ENCODE measurements at regions not wholly inside any gene's neighbourhood (a gene's known extent, or its start where the extent isn't known, plus 50 kb on each side); places are given as distances from the start of the nearest gene placed in this dataset.

DNA sequence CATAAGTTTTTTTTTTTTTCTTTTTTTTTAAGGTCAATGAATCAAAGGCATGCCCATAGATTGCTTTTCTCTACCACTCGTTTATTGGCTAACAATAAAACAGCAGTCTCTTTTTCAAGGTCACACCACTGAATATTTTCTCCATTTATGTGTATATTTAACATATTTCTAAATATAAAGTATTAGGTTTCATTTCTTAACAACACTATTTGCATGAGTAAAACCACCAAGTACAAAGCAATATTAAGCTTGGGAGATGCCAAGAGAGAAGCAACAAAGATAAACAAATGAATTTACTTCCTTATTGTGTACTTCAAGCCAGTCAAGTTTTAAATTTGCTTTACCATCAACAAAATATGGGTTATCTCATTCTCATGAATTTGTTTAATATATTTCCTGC, 708.9 kb upstream of the CCDC179 start:
- TF ChIP-seq POLR2AphosphoS5 (IDR thresholded peaks at IDR 0.05) = no peak
- TF ChIP-seq, protein P1, sequence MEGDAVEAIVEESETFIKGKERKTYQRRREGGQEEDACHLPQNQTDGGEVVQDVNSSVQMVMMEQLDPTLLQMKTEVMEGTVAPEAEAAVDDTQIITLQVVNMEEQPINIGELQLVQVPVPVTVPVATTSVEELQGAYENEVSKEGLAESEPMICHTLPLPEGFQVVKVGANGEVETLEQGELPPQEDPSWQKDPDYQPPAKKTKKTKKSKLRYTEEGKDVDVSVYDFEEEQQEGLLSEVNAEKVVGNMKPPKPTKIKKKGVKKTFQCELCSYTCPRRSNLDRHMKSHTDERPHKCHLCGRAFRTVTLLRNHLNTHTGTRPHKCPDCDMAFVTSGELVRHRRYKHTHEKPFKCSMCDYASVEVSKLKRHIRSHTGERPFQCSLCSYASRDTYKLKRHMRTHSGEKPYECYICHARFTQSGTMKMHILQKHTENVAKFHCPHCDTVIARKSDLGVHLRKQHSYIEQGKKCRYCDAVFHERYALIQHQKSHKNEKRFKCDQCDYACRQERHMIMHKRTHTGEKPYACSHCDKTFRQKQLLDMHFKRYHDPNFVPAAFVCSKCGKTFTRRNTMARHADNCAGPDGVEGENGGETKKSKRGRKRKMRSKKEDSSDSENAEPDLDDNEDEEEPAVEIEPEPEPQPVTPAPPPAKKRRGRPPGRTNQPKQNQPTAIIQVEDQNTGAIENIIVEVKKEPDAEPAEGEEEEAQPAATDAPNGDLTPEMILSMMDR (IDR thresholded peaks at IDR 0.05) = no peak
- TF ChIP-seq POLR2A (IDR thresholded peaks at IDR 0.05) = no peak
- no peak for TF ChIP-seq EP300 (IDR thresholded peaks at IDR 0.05)
- 75% methylated on average over 1 of the region's 1 CpG for WGBS

DNA sequence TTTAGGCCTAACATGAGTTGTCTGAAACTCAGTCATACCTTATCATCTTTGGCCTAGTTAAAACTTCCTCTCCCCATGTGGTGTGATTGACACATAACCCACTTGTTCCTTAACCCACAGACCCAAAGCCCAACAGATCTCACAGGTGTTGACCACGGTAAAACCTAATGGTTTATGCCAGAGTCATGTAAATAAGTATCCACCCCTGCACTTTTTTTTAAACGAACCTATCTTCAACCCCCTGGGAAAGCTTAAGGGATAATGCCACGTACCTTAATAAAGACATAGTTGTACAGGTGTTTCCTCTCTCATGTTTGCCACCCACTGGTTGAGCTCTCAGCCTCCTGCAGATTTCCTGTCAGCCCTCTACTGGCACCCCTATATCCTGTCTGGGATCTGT, 709.3 kb upstream of the CCDC179 start:
- H3K4me3 ChIP-seq = no peak overlapping the region
- no peaks in the 10 kb centered on the region for H3K4me1 ChIP-seq
- H3K36me3 ChIP-seq = no peaks in the 10 kb centered on the region
- WGBS = 69% methylated on average over 3 of the region's 3 CpGs
- no peak overlapping the region for H3K27ac ChIP-seq
- H3K27me3 ChIP-seq = no peaks in the 10 kb centered on the region
- DNase-seq (ENCODE audit: low spot score in 2 of 2) = no peak
- TF ChIP-seq EP300 (IDR thresholded peaks at IDR 0.05) = no peak
- TF ChIP-seq, protein P1 (IDR thresholded peaks at IDR 0.05) = no peak
- no peak for TF ChIP-seq POLR2AphosphoS5 (IDR thresholded peaks at IDR 0.05)
- TF ChIP-seq POLR2A (IDR thresholded peaks at IDR 0.05) = no peak
- no peaks in the 10 kb centered on the region for H3K9me3 ChIP-seq

More for the DNA sequence above, 708.9 kb upstream of the CCDC179 start:
- H3K27ac ChIP-seq = no peak overlapping the region
- H3K27me3 ChIP-seq = no peaks in the 10 kb centered on the region
- H3K9me3 ChIP-seq = no peaks in the 10 kb centered on the region
- H3K4me3 ChIP-seq = no peak overlapping the region
- H3K4me1 ChIP-seq = no peaks in the 10 kb centered on the region
- no peaks in the 10 kb centered on the region for H3K36me3 ChIP-seq
- no peak for DNase-seq (ENCODE audit: low spot score in 2 of 2)

DNA sequence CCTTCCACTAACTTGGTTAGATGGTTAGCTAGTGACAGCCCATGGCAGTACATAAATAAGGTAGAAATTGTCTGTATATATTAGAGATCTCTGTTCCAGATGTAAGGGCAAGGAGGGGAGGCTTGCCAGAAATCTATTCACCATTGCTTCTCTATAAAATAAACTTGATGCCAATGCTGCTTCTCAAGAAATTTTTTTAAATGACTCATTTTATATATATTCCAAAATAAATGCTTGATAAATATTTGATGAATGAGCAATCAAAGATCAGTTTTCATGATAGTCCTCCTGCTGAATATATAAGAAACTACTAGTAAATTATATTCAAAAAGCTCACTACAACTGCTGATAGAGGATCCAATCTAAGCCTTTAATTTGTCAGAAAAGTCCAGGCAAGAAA, 710.6 kb upstream of the CCDC179 start:
- TF ChIP-seq, protein P1 (IDR thresholded peaks at IDR 0.05) = no peak
- no peak for TF ChIP-seq POLR2A (IDR thresholded peaks at IDR 0.05)
- TF ChIP-seq POLR2AphosphoS5 (IDR thresholded peaks at IDR 0.05) = no peak
- TF ChIP-seq EP300 (IDR thresholded peaks at IDR 0.05) = no peak
- Histone ChIP-seq H3K4me1 (no peaks in the 10 kb centered on the region), H3K4me3 (no peak overlapping the region), H3K9me3 (no peaks in the 10 kb centered on the region), H3K27ac (no peak overlapping the region), H3K36me3 (no peaks in the 10 kb centered on the region), H3K27me3 (no peaks in the 10 kb centered on the region)
- DNase-seq (ENCODE audit: low spot score in 2 of 2) = no peak

DNA sequence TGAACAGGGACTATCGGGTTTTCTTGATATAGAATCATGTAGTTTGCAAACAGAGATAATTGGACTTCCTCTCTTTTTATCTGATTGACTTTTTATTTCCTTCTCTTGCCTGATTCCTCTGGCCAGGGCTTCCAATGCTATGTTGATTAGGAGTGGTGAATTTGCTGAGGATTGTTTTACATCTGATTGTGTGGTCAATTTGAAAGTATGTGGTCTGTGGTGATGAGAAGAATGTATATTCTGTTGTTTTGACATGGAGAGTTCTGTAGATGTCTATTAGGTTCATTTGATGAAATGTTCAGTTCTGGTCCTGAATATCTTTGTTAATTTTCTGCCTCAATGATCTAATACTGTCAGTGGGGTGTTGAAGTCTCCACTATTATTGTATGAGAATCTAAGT, 713.2 kb upstream of the CCDC179 start:
- H3K27me3 ChIP-seq = no peaks in the 10 kb centered on the region
- H3K27ac ChIP-seq = no peak overlapping the region
- no peaks in the 10 kb centered on the region for H3K4me1 ChIP-seq
- H3K4me3 ChIP-seq = no peak overlapping the region
- WGBS = 82% methylated on average over 1 of the region's 1 CpG
- no peaks in the 10 kb centered on the region for H3K36me3 ChIP-seq
- TF ChIP-seq, protein P1 (IDR thresholded peaks at IDR 0.05) = no peak
- no peak for TF ChIP-seq EP300 (IDR thresholded peaks at IDR 0.05)
- TF ChIP-seq POLR2AphosphoS5 (IDR thresholded peaks at IDR 0.05) = no peak
- TF ChIP-seq POLR2A (IDR thresholded peaks at IDR 0.05) = no peak
- H3K9me3 ChIP-seq = no peaks in the 10 kb centered on the region
- no peak for DNase-seq (ENCODE audit: low spot score in 2 of 2)

DNA sequence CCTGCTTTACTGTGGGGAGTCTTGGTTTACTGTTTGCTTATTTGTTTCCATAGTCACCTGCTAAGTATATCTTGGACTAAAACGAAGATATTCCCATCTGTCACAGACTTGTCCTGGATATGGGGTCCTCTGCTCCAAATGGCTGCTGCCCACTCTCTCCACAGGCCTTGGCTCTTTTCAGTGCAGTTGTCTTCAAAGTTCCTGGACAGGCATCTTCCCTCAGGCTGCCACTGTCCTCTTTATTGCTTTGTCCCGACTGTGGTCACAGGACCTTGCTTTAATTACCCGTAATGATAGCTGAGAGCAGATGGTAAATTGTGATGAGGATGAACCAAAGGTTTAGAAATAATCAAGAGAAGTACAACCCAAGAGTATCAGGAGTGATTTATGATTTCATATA, 713.9 kb upstream of the CCDC179 start:
- H3K4me1 ChIP-seq = no peaks in the 10 kb centered on the region
- no peak for DNase-seq (ENCODE audit: low spot score in 2 of 2)
- H3K4me3 ChIP-seq = no peak overlapping the region
- WGBS = 77% methylated on average over 3 of the region's 3 CpGs
- H3K27ac ChIP-seq = no peak overlapping the region
- H3K36me3 ChIP-seq = no peaks in the 10 kb centered on the region
- H3K27me3 ChIP-seq = no peaks in the 10 kb centered on the region
- H3K9me3 ChIP-seq = no peaks in the 10 kb centered on the region
- TF ChIP-seq POLR2AphosphoS5 (IDR thresholded peaks at IDR 0.05) (no peak), EP300 (IDR thresholded peaks at IDR 0.05) (no peak), POLR2A (IDR thresholded peaks at IDR 0.05) (no peak)
- TF ChIP-seq, protein P1 (IDR thresholded peaks at IDR 0.05) = no peak

Measured in suprapubic skin (tissue), 4 donors.